Progenitor cell of endocrine pancreas (in vitro differentiated cells): ENCODE measurements at regions not wholly inside any gene's neighbourhood (a gene's known extent, or its start where the extent isn't known, plus 50 kb on each side); places are given as distances from the start of the nearest gene placed in this dataset.
A peak's percentile ranks its signal among the peaks of the same experiment; 100 is the strongest.

Source experiments
- DNase-seq: peaks from one replicate; pipeline ENCODE4 v3.0.0; 2021; ENCODE audit warnings: low spot score; ENCODE audit not compliant: unreplicated experiment
- H3K27ac Mint-ChIP-seq: 2 replicates; pipeline ENCODE4 v1.8.0; 2021; ENCODE audit warnings: mild to moderate bottlenecking, moderate library complexity, mixed read lengths
- H3K27me3 Mint-ChIP-seq: 2 replicates; pipeline ENCODE4 v1.8.0; 2021; ENCODE audit warnings: mixed read lengths
- H3K36me3 Mint-ChIP-seq: 2 replicates; pipeline ENCODE4 v1.8.0; 2022; ENCODE audit warnings: mixed read lengths; ENCODE audit not compliant: insufficient read depth
- H3K4me1 Mint-ChIP-seq: 2 replicates; pipeline ENCODE4 v1.8.0; 2021; ENCODE audit warnings: low read depth, mixed read lengths
- H3K4me3 Mint-ChIP-seq: 2 replicates; pipeline ENCODE4 v1.8.0; 2021; ENCODE audit warnings: low read depth, mild to moderate bottlenecking, moderate library complexity, mixed read lengths
- H3K9me3 Mint-ChIP-seq: 2 replicates; pipeline ENCODE4 v1.8.0; 2021; ENCODE audit warnings: low read depth, mixed read lengths
- CTCF ChIP-seq: fragments of 200-600 bp; sonication (generic); IDR thresholded peaks from one replicate; pipeline ENCODE4 v1.5.0; 2021; ENCODE audit warnings: antibody characterized with exemption, mild to moderate bottlenecking; ENCODE audit not compliant: unreplicated experiment

DNA sequence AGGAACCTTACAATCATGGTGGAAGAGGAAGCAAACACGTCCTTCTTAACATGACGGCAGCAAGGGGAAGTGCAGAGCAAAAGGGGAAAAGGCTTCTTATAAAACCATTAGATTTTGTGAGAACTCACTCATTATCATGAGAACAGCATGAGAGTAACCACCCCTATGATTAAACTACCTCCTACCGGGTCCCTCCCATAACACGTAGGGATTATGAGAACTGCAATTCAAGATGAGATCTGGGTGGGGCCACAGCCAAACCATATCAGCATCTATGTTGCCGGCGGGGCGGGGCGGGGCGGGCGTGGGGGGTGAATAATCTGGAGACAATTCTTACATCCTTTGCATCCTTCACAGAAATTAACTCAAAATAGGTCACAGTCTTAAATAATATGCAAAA is 58.8 kb upstream of the GFPT2 start:
- no peak overlapping the region for H3K27ac Mint-ChIP-seq
- DNase-seq, result no peak
- no peaks in the 10 kb centered on the region for H3K36me3 Mint-ChIP-seq
- no peaks in the 10 kb centered on the region for H3K4me1 Mint-ChIP-seq
- H3K4me3 Mint-ChIP-seq, result no peak overlapping the region
- H3K9me3 Mint-ChIP-seq, result peaks cover 10% of the 10 kb centered on the region
- peaks cover 6% of the 10 kb centered on the region for H3K27me3 Mint-ChIP-seq
- no peak for TF ChIP-seq CTCF

DNA sequence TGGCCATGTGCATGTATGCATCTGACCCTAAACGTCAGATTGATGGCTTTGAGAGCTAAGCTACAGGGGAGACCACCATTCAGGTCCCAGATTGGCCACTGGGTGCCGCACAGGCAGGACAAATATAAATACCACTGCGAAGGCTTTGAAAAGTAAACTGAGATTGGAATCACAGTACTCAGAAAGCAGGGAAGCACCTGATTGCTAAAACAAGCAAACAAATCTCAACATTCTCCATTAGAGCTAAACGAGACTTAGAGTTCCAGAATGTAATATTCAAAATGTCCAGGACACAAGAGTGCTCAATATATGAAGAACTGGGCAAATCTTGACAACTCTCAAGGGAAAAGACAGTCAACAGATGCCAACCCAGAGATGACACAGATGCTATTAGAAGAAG is 61.0 kb upstream of the GFPT2 start:
- Mint-ChIP-seq H3K4me3 (no peak overlapping the region), H3K27ac (no peak overlapping the region), H3K27me3 (peaks cover 16% of the 10 kb centered on the region), H3K4me1 (no peaks in the 10 kb centered on the region), H3K36me3 (no peaks in the 10 kb centered on the region), H3K9me3 (peaks cover 10% of the 10 kb centered on the region)
- DNase-seq, result no peak
- no peak for TF ChIP-seq CTCF

GRCh38 chr5:180421672-180422071 is 68.5 kb upstream of the GFPT2 start:
- no peak for TF ChIP-seq CTCF
- Mint-ChIP-seq H3K27ac (no peak overlapping the region), H3K36me3 (no peaks in the 10 kb centered on the region), H3K4me3 (no peak overlapping the region), H3K9me3 (no peaks in the 10 kb centered on the region), H3K4me1 (no peaks in the 10 kb centered on the region), H3K27me3 (peaks cover 13% of the 10 kb centered on the region)
- DNase-seq, result no peak

DNA sequence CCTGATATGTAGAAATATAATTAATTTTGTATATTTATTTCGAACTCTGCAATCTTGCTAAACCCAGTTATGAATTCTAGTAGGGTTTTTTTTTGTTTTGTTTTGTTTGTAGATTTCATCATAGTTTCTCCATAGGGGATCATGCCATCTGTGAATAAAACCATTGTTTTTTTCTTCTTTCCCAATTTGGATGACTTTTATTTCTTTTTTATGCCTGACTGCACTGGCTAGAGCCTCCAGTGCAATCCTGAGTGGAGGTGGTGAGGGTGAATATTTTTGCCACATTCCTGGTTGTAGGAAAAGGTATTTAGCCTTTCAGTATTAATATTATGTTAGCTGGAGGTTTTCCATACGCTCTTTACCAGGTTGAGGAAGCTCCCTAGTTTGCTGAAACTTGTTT is 70.0 kb upstream of the GFPT2 start:
- H3K4me3 Mint-ChIP-seq, result no peak overlapping the region
- no peak for TF ChIP-seq CTCF
- H3K36me3 Mint-ChIP-seq, result no peaks in the 10 kb centered on the region
- no peak overlapping the region for H3K27ac Mint-ChIP-seq
- peaks cover 7% of the 10 kb centered on the region for H3K27me3 Mint-ChIP-seq
- H3K4me1 Mint-ChIP-seq, result no peaks in the 10 kb centered on the region
- no peaks in the 10 kb centered on the region for H3K9me3 Mint-ChIP-seq
- DNase-seq, result no peak

DNA sequence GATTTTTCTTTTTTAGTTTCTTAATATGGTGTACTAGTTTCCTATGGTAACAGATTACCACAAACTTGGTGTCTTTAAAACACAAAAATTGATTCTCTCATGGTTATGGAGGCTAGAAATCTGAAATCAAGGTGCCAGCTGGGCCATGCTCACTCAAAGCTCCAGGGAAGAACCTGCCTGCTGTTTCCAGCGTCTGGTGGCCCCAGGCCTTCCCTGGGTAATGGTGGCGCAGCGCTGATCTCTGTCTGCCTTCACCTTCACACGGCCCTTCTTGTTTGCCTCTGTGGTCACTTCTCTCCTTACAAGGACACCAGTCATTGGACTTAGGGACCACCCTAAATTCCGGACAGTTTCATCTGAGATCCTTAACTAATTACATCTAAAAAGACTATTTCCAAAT is 70.5 kb upstream of the GFPT2 start:
- no peak for DNase-seq
- no peak for TF ChIP-seq CTCF
- peak overlapping the region; percentile 47 for H3K27ac Mint-ChIP-seq
- peaks cover 5% of the 10 kb centered on the region for H3K27me3 Mint-ChIP-seq
- H3K9me3 Mint-ChIP-seq, result no peaks in the 10 kb centered on the region
- H3K4me3 Mint-ChIP-seq, result no peak overlapping the region
- H3K36me3 Mint-ChIP-seq, result no peaks in the 10 kb centered on the region
- no peaks in the 10 kb centered on the region for H3K4me1 Mint-ChIP-seq
